Stimulated activated CD8-positive, alpha-beta memory T cell treated with anti-CD3 and anti-CD28 coated beads, Interleukin-4, amount 100 ng/mL, for 48 hours (primary cell): ENCODE measurements at regions not wholly inside any gene's neighbourhood (a gene's known extent, or its start where the extent isn't known, plus 50 kb on each side); places are given as distances from the start of the nearest gene placed in this dataset.
A peak's percentile ranks its signal among the peaks of the same experiment; 100 is the strongest.

Experiments
- DNase-seq: peaks from one replicate; pipeline ENCODE4 v3.0.0-alpha.2; 2020

DNA sequence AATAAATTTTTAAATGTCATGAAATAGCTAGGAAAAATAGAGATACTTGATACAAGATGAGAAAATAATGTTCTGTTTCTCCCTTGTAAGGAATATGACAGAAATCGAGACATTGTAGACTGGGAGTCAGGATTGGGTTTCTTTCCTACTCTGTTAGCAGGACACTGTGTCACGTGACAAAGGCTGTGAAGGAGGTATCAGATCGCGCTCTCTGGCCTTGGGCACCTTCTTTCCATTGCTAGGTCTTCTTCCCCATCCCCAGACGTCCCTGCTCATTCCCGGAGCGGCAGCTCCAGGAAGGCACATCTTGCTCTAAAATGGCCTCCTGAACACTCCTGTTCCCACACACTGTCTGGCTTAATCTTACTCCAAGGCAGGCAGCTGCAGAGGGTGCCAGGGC, 133.4 kb downstream of the TM9SF2 start:
- DNase-seq = no peak

DNA sequence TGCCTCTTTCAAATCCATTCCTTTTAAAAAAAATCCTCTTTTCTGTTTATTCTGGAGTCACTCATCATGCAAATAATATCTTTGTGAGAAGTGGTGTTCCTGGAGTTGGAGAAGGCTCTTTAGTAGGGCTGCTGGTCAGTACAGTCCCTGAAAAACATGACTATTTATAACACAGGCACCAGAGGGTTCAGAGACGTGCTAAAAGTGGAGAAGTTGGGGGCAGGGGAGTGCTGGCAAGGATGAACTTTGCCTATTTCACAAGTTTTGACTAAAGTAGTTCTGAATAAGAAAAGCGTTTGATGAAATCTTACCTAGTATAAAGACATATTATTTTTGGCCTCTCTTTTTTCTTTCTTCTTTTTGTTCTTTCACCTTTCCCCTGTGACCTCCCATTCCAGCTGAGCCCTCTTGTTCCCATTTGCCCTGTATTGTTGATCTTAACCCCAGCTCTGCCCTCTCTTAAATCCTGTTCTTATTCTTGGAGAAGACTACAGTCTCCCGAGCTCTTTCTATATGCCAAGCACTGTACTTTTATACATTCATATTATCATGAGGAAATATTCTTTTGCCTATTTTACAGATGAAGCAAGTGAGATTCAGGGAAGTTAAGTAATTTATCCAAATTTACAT, 129.1 kb downstream of the TM9SF2 start:
- no peak for DNase-seq

DNA sequence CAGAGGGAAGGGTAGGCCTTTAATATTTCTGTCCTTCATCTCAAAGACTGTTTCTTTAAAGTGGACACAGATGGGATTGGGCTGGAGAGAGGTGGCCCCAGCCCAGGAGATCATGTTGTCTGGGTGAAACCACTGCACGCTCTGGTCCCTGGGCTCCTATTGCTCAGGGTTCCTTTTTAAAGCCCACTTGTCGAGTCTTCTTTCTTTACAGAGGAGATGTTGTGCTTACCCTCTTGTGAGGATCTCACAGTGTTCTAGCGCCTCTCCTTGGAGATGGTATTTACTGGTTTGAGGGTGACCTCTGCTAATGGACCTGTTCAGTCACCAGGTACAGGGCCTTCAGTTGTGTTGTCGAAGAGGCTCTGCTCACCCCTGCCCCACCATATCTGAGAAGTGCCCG, 128.4 kb downstream of the TM9SF2 start:
- DNase-seq = no peak

- DNase-seq = no peak
These were observed 127.2 kb downstream of the TM9SF2 start for GRCh38 chr13:99628442-99628841.

DNA sequence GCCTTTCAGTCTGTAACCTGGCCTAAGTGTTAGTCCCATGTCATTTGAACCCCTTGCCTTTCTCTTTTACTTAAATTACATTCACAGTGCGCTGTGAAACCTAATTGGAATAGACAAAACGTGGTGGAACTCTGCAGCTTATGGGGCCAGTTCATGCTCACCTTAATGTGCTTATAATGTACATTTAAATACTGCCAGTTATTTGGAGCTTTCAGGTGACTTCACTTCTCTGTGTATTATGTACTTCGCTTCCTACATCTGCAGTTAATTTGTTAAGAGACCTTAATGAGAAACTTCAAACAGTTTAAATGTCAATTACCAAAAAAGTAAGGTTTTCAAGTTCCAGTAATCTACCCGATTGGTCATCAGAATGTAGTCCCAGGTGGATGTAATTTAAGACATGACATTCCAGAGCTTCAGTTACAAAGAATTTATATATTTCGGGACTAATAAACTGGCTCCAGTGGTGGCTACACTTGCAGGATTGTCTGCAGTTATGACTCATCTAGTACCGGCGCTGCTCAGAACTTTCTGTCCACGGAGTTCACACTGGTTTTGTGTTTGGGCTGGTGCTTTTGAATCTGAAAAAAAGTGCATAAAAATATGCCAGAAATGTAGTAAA, 125.3 kb downstream of the TM9SF2 start:
- no peak for DNase-seq

- DNase-seq = no peak
These were observed 123.8 kb downstream of the TM9SF2 start for GRCh38 chr13:99624936-99625540.

- DNase-seq = no peak
These were observed 119.5 kb downstream of the TM9SF2 start for GRCh38 chr13:99620806-99621205.

DNA sequence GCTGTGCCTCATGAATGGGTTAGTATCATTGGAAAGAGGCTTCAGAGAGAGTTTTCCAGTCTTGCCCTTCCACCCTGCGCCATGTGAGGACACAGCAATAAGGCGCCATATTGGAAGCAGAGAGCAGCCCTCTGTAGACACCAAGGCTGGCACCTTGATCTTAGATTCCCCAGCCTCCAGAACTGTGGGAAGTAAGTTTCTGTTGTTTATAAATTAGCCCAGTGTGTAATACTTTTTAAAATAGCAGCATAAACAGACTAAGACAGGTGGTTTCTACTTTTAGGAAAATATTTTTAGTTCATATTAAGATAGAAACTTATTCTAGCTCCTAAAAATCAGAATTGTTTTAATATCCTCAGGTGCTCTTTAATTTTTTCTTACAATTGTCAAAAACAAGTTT, 117.9 kb downstream of the TM9SF2 start:
- DNase-seq = no peak

DNA sequence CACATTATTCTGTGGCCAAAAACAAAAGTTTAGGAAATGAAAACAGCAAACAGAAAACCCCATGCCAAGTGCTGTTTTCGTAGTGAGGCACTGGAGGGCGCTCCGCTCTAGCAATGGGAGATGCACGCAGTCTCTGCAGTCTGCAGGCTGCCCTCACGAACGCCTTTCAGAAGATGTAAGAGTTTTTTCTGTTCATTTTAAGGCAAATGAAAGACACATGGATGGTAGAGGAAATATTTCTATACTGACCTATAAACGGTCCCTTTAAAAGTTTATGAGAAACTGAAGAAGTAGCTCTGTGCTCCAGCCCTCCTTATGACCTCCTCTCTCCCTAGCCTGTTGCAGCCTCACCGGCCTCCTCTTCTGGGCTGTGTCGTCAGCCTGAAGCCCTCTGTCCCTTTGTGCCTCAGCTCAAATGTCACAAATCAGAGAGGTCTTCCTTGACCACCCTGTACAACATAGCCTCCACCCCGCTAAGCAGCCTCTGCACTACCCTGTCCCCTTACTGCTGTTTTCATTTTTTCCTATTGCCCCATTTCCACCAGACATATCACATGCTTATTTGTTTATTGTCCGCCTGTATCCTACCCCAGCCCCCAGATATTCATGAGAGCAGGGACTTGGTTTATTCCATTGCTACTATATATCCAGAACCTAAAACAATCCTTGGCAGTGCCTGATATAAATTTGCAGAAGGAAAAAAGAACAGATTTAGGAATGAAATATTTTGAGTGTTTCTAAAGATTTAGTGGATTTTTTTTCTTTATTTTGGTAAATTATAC, 116.4 kb downstream of the TM9SF2 start:
- peak; percentile 53 for DNase-seq

DNA sequence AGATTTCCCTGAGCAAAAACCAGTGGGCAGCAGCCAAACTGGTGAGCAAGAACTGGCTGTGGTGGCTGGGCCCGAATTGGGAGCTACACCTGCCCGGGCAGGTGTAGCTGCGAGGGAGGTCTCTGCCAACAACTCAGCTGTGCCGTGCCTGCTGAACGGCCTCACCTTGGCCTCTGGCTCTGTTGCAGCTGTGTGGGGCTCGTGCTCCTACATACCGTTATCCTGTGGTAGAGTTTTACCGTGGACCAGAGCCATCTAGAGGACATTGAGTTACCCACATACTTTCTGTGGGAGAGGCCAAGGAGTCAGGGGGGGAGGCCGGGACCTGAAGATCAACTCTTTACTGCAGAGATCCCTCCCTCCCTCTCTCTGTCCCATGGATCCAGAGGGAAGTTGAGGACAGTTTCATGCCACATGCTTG, 113.2 kb downstream of the TM9SF2 start:
- no peak for DNase-seq
